Suprapubic skin (tissue), 4 donors: ENCODE measurements at regions not wholly inside any gene's neighbourhood (a gene's known extent, or its start where the extent isn't known, plus 50 kb on each side); places are given as distances from the start of the nearest gene placed in this dataset.
"Not testable (repeated sequence)": the region's sequence is repeated elsewhere in the genome, so short reads cannot be mapped to it uniquely, and the experiment has no call there.

Experiments used
- DNase-seq, 2 donors: peaks; one replicate each; pipeline ENCODE4 v3.0.0-alpha.2; 2019; ENCODE audit warnings: low spot score in 2 of 2
- H3K27ac ChIP-seq: fragments of 200-600 bp; sonication (generic); one replicate; pipeline ENCODE4 v1.5.1; 2019
- H3K27me3 ChIP-seq: fragments of 200-600 bp; sonication (generic); one replicate; pipeline ENCODE4 v1.5.1; 2019
- H3K36me3 ChIP-seq: fragments of 200-600 bp; sonication (generic); one replicate; pipeline ENCODE4 v1.5.1; 2019
- H3K4me1 ChIP-seq: fragments of 200-600 bp; sonication (generic); one replicate; pipeline ENCODE4 v1.5.1; 2019
- H3K4me3 ChIP-seq: fragments of 200-600 bp; sonication (generic); one replicate; pipeline ENCODE4 v1.5.1; 2019; ENCODE audit warnings: mild to moderate bottlenecking
- H3K9me3 ChIP-seq: fragments of 200-600 bp; sonication (generic); one replicate; pipeline ENCODE4 v1.5.1; 2019
- EP300 ChIP-seq: sonication (generic); formaldehyde crosslinking; IDR thresholded peaks from one replicate; pipeline ENCODE4 v1.6.1; 2017; ENCODE audit warnings: antibody characterized with exemption
- POLR2A ChIP-seq, 2 donors: fragments of 450-650 bp; IDR thresholded peaks; one replicate each; pipeline ENCODE4 v1.6.1; 2017; ENCODE audit warnings: antibody characterized with exemption in 2 of 2, mild to moderate bottlenecking in 2 of 2, moderate library complexity in 2 of 2
- POLR2AphosphoS5 ChIP-seq, 3 donors: sonication (generic); formaldehyde crosslinking; IDR thresholded peaks; one replicate each; pipeline ENCODE4 v1.6.1; 2017; ENCODE audit warnings: antibody characterized with exemption in 3 of 3
- WGBS: methylation state at CpG from one replicate; pipeline ENCODE4 v1.1.5; 2018; 5-methylcytosine and 5-hydroxymethylcytosine counted together
- TF ChIP-seq, protein P1 (sequence below), 2 donors: fragments of 200-600 bp in 1 of 2; fragments of 450-650 bp in 1 of 2; sonication (generic) in 1 of 2; IDR thresholded peaks; one replicate each; pipeline ENCODE4 v1.5.1; 2016 to 2019; ENCODE audit warnings: antibody characterized with exemption in 2 of 2, mild to moderate bottlenecking in 1 of 2, moderate library complexity in 1 of 2

GRCh38 chr7:138325434-138325833 lies 134.6 kb upstream of the TRIM24 start:
- H3K9me3 ChIP-seq = peaks cover 5% of the 10 kb centered on the region
- no peak overlapping the region for H3K4me3 ChIP-seq
- H3K4me1 ChIP-seq = no peaks in the 10 kb centered on the region
- no peaks in the 10 kb centered on the region for H3K27me3 ChIP-seq
- DNase-seq = no peak
- WGBS = 83% methylated on average over 4 of the region's 4 CpGs
- H3K36me3 ChIP-seq = no peaks in the 10 kb centered on the region
- no peak overlapping the region for H3K27ac ChIP-seq
- TF ChIP-seq, protein P1, sequence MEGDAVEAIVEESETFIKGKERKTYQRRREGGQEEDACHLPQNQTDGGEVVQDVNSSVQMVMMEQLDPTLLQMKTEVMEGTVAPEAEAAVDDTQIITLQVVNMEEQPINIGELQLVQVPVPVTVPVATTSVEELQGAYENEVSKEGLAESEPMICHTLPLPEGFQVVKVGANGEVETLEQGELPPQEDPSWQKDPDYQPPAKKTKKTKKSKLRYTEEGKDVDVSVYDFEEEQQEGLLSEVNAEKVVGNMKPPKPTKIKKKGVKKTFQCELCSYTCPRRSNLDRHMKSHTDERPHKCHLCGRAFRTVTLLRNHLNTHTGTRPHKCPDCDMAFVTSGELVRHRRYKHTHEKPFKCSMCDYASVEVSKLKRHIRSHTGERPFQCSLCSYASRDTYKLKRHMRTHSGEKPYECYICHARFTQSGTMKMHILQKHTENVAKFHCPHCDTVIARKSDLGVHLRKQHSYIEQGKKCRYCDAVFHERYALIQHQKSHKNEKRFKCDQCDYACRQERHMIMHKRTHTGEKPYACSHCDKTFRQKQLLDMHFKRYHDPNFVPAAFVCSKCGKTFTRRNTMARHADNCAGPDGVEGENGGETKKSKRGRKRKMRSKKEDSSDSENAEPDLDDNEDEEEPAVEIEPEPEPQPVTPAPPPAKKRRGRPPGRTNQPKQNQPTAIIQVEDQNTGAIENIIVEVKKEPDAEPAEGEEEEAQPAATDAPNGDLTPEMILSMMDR (IDR thresholded peaks at IDR 0.05) = no peak
- TF ChIP-seq EP300 = no peak
- no peak for TF ChIP-seq POLR2A (IDR thresholded peaks at IDR 0.05)
- no peak for TF ChIP-seq POLR2AphosphoS5 (IDR thresholded peaks at IDR 0.05)

- WGBS = 70% methylated on average over 2 of the region's 2 CpGs
- Histone ChIP-seq H3K27me3 (no peaks in the 10 kb centered on the region), H3K27ac (no peak overlapping the region), H3K4me1 (no peaks in the 10 kb centered on the region), H3K9me3 (peaks cover 18% of the 10 kb centered on the region), H3K4me3 (no peak overlapping the region), H3K36me3 (no peaks in the 10 kb centered on the region)
- TF ChIP-seq POLR2A (IDR thresholded peaks at IDR 0.05) (no peak), EP300 (no peak), POLR2AphosphoS5 (IDR thresholded peaks at IDR 0.05) (no peak)
- TF ChIP-seq, protein P1 (IDR thresholded peaks at IDR 0.05) = no peak
- no peak for DNase-seq
Observed at GRCh38 chr7:138328215-138328614, 131.8 kb upstream of the TRIM24 start.

- H3K9me3 ChIP-seq = peaks cover 33% of the 10 kb centered on the region
Observed at GRCh38 chr7:138332850-138333249, 127.2 kb upstream of the TRIM24 start.

GRCh38 chr7:138338361-138338760 lies 121.7 kb upstream of the TRIM24 start:
- peak in 1 of 2 donors; percentile 68 for DNase-seq
- TF ChIP-seq POLR2AphosphoS5 (IDR thresholded peaks at IDR 0.05) (no peak), POLR2A (IDR thresholded peaks at IDR 0.05) (no peak), EP300 (no peak)
- TF ChIP-seq, protein P1 (IDR thresholded peaks at IDR 0.05) = no peak
- H3K27me3 ChIP-seq = no peaks in the 10 kb centered on the region
- no peak overlapping the region for H3K4me3 ChIP-seq
- H3K27ac ChIP-seq = no peak overlapping the region
- H3K4me1 ChIP-seq = no peaks in the 10 kb centered on the region
- no peaks in the 10 kb centered on the region for H3K36me3 ChIP-seq
- peaks cover 20% of the 10 kb centered on the region for H3K9me3 ChIP-seq

More at GRCh38 chr7:138332850-138333249, 127.2 kb upstream of the TRIM24 start:
- DNase-seq, H3K4me1 ChIP-seq, H3K36me3 ChIP-seq, H3K27me3 ChIP-seq, H3K4me3 ChIP-seq, H3K27ac ChIP-seq: not testable (repeated sequence)
- WGBS = 92% methylated on average over 5 of the region's 5 CpGs

GRCh38 chr7:138339229-138339628 lies 120.8 kb upstream of the TRIM24 start:
- peaks cover 16% of the 10 kb centered on the region for H3K9me3 ChIP-seq
- H3K36me3 ChIP-seq, H3K27me3 ChIP-seq, H3K4me1 ChIP-seq, H3K4me3 ChIP-seq, DNase-seq, H3K27ac ChIP-seq: not testable (repeated sequence)
- WGBS = 84% methylated on average over 7 of the region's 7 CpGs

DNA sequence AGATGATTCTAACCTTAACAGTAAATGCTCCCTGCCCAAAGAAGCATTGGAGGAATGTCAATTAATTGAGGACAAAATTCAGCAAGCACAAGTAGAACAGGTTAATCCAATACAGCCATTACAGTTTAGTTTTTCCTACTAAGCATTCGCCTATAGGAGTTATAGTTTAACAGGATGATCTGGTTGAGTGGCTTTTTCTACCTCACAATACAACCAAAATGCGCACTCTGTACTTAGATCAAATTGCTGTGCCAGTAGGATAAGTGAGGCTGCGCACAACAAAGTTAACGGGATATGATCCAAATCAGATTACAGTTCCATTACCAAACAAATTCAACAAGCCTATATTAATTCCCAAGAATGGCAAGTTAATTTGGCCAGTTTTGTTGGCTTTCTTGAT lies 117.1 kb upstream of the TRIM24 start:
- Histone ChIP-seq H3K9me3 (peaks cover 18% of the 10 kb centered on the region), H3K27me3 (no peaks in the 10 kb centered on the region), H3K4me1 (no peaks in the 10 kb centered on the region), H3K4me3 (no peak overlapping the region), H3K36me3 (no peaks in the 10 kb centered on the region), H3K27ac (no peak overlapping the region)
- DNase-seq = no peak
- 78% methylated on average over 4 of the region's 4 CpGs for WGBS
- TF ChIP-seq, protein P1 (IDR thresholded peaks at IDR 0.05) = no peak
- TF ChIP-seq POLR2AphosphoS5 (IDR thresholded peaks at IDR 0.05) (no peak), EP300 (no peak), POLR2A (IDR thresholded peaks at IDR 0.05) (no peak)
